Glutamatergic neuron (in vitro differentiated cells): ENCODE measurements at regions not wholly inside any gene's neighbourhood (a gene's known extent, or its start where the extent isn't known, plus 50 kb on each side); places are given as distances from the start of the nearest gene placed in this dataset.

Experiments
- DNase-seq: peaks from one replicate; pipeline ENCODE4 v3.0.0; 2022
- H3K27ac Mint-ChIP-seq: one replicate; pipeline ENCODE4 v1.8.0; 2020; ENCODE audit warnings: mild to moderate bottlenecking, mixed read lengths, inconsistent platforms; ENCODE audit not compliant: unreplicated experiment
- H3K27me3 Mint-ChIP-seq: one replicate; pipeline ENCODE4 v1.8.0; 2020; ENCODE audit warnings: mild to moderate bottlenecking, moderate library complexity, mixed read lengths, inconsistent platforms; ENCODE audit not compliant: unreplicated experiment
- H3K36me3 Mint-ChIP-seq: one replicate; pipeline ENCODE4 v1.8.0; 2020; ENCODE audit warnings: mild to moderate bottlenecking, mixed read lengths, inconsistent platforms; ENCODE audit not compliant: unreplicated experiment
- H3K4me1 Mint-ChIP-seq: one replicate; pipeline ENCODE4 v1.8.0; 2020; ENCODE audit warnings: mild to moderate bottlenecking, low read depth, mixed read lengths, inconsistent platforms; ENCODE audit not compliant: unreplicated experiment
- H3K4me3 Mint-ChIP-seq: one replicate; pipeline ENCODE4 v1.8.0; 2020; ENCODE audit warnings: mild to moderate bottlenecking, mixed read lengths, inconsistent platforms; ENCODE audit not compliant: unreplicated experiment
- H3K9me3 Mint-ChIP-seq: one replicate; pipeline ENCODE4 v1.8.0; 2020; ENCODE audit warnings: mild to moderate bottlenecking, moderate library complexity, mixed read lengths, inconsistent platforms; ENCODE audit not compliant: unreplicated experiment
- CTCF ChIP-seq: fragments of 200-600 bp; sonication (generic); IDR thresholded peaks from one replicate; pipeline ENCODE4 v1.5.0; 2021; ENCODE audit not compliant: partially characterized antibody, unreplicated experiment

DNA sequence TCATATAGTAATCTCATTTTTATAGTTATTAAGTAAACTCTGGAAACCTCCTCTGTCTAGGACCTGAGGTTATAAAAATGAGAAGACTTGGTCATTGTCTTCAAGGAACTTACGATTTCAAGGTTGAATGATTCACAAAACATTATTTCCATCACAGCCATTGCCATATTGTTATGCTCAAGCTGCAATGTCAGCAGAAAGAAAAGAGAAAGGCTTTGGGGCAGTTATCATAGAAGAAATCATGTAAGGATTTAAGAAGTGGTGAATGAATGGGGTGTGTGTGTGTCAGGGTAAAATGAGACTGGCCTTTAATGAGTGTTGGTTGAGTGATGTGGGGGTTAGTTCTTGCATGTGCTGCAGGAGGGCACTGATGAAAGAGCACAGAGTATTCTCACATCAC, 346.8 kb downstream of the SQOR start:
- no peaks in the 10 kb centered on the region for H3K9me3 Mint-ChIP-seq
- no peak overlapping the region for H3K27ac Mint-ChIP-seq
- DNase-seq = no peak
- H3K4me3 Mint-ChIP-seq = no peak overlapping the region
- H3K4me1 Mint-ChIP-seq = no peaks in the 10 kb centered on the region
- H3K27me3 Mint-ChIP-seq = no peaks in the 10 kb centered on the region
- no peaks in the 10 kb centered on the region for H3K36me3 Mint-ChIP-seq
- no peak for TF ChIP-seq CTCF

- H3K36me3 Mint-ChIP-seq = no peaks in the 10 kb centered on the region
- H3K9me3 Mint-ChIP-seq = peaks cover 3% of the 10 kb centered on the region
- H3K4me1 Mint-ChIP-seq = peaks cover 8% of the 10 kb centered on the region
- no peak for TF ChIP-seq CTCF
- no peak overlapping the region for H3K27ac Mint-ChIP-seq
- H3K27me3 Mint-ChIP-seq = peaks cover 6% of the 10 kb centered on the region
- no peak overlapping the region for H3K4me3 Mint-ChIP-seq
- DNase-seq = no peak
Observed at GRCh38 chr15:45991863-45992262, 357.0 kb downstream of the SQOR start.

GRCh38 chr15:45993072-45993471, 358.2 kb downstream of the SQOR start:
- peaks cover 2% of the 10 kb centered on the region for H3K9me3 Mint-ChIP-seq

DNA sequence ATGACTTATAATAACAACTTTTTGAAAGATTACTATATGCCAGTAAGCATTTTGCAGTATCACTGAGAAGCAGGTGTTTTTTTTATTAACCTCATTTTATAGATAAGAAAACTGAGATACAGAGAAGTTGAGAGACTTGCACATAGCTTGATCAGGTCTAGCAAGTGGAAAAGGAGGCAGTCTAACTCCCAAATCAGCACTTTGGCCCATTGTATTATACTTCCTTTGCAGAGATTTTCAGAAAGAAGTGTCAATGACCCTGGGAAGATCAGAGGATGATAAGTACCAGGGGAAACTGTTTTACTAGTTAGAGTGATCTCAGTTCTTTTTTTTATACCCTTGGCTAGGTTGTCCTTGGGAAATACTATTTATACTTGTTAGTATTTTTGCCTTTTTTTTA, 358.7 kb downstream of the SQOR start:
- Mint-ChIP-seq H3K36me3 (no peaks in the 10 kb centered on the region), H3K4me1 (peaks cover 8% of the 10 kb centered on the region), H3K27ac (no peak overlapping the region), H3K4me3 (no peak overlapping the region), H3K9me3 (peaks cover 2% of the 10 kb centered on the region), H3K27me3 (peaks cover 8% of the 10 kb centered on the region)
- DNase-seq = no peak
- TF ChIP-seq CTCF = no peak

More at GRCh38 chr15:45993072-45993471, 358.2 kb downstream of the SQOR start:
- H3K4me1 Mint-ChIP-seq = peaks cover 8% of the 10 kb centered on the region
- no peak overlapping the region for H3K4me3 Mint-ChIP-seq
- DNase-seq = no peak
- H3K27ac Mint-ChIP-seq = no peak overlapping the region
- no peak for TF ChIP-seq CTCF
- H3K36me3 Mint-ChIP-seq = no peaks in the 10 kb centered on the region
- H3K27me3 Mint-ChIP-seq = peaks cover 8% of the 10 kb centered on the region

GRCh38 chr15:45995800-45996199, 361.0 kb downstream of the SQOR start:
- no peak overlapping the region for H3K4me3 Mint-ChIP-seq
- no peak for DNase-seq
- peaks cover 8% of the 10 kb centered on the region for H3K4me1 Mint-ChIP-seq
- peaks cover 8% of the 10 kb centered on the region for H3K27me3 Mint-ChIP-seq
- no peak for TF ChIP-seq CTCF
- no peaks in the 10 kb centered on the region for H3K36me3 Mint-ChIP-seq
- peaks cover 2% of the 10 kb centered on the region for H3K9me3 Mint-ChIP-seq
- H3K27ac Mint-ChIP-seq = no peak overlapping the region
